GM23248 (cell line): ENCODE measurements at regions not wholly inside any gene's neighbourhood (a gene's known extent, or its start where the extent isn't known, plus 50 kb on each side); places are given as distances from the start of the nearest gene placed in this dataset.
A peak's percentile ranks its signal among the peaks of the same experiment; 100 is the strongest.

Source experiments
- DNase-seq: peaks from one replicate; pipeline ENCODE4 v3.0.0-alpha.2; 2015
- H2AFZ ChIP-seq: fragments of 200-600 bp; sonication (generic); 2 replicates; pipeline ENCODE4 v1.6.1; 2016; ENCODE audit warnings: antibody characterized with exemption
- H3F3A ChIP-seq: fragments of 200-600 bp; sonication (generic); 2 replicates; pipeline ENCODE4 v1.6.1; 2016; ENCODE audit warnings: mild to moderate bottlenecking, antibody characterized with exemption, mixed run types; ENCODE audit not compliant: insufficient read depth
- H3K27ac ChIP-seq: fragments of 200-600 bp; sonication (generic); 2 replicates; pipeline ENCODE4 v1.5.1; 2016; ENCODE audit warnings: mild to moderate bottlenecking
- H3K27me3 ChIP-seq: fragments of 200-600 bp; sonication (generic); replicated peaks from 2 replicates; pipeline ENCODE4 v1.6.1; 2016; ENCODE audit warnings: mild to moderate bottlenecking; ENCODE audit not compliant: insufficient read depth
- H3K36me3 ChIP-seq: fragments of 200-600 bp; sonication (generic); 2 replicates; pipeline ENCODE4 v1.6.1; 2016; ENCODE audit warnings: low read depth, mild to moderate bottlenecking
- H3K4me1 ChIP-seq: fragments of 200-600 bp; sonication (generic); 2 replicates; pipeline ENCODE4 v1.6.1; 2016; ENCODE audit warnings: mild to moderate bottlenecking; ENCODE audit not compliant: insufficient read depth
- H3K4me2 ChIP-seq: fragments of 200-600 bp; sonication (generic); one replicate; pipeline ENCODE4 v1.6.1; 2016; ENCODE audit warnings: mild to moderate bottlenecking; ENCODE audit not compliant: unreplicated experiment
- H3K4me3 ChIP-seq: fragments of 200-600 bp; sonication (generic); 2 replicates; pipeline ENCODE4 v1.5.1; 2016; ENCODE audit warnings: mild to moderate bottlenecking
- H3K79me2 ChIP-seq: fragments of 200-600 bp; sonication (generic); 2 replicates; pipeline ENCODE4 v1.6.1; 2016; ENCODE audit warnings: mild to moderate bottlenecking; ENCODE audit not compliant: insufficient read depth
- H3K9ac ChIP-seq: fragments of 200-600 bp; sonication (generic); 2 replicates; pipeline ENCODE4 v1.6.1; 2016; ENCODE audit warnings: mild to moderate bottlenecking
- H3K9me2 ChIP-seq: fragments of 200-600 bp; sonication (generic); 2 replicates; pipeline ENCODE4 v1.6.1; 2016; ENCODE audit warnings: mixed run types, mild to moderate bottlenecking, moderate library complexity; ENCODE audit not compliant: insufficient read depth
- H3K9me3 ChIP-seq: fragments of 200-600 bp; sonication (generic); one replicate; pipeline ENCODE4 v1.6.1; 2017; ENCODE audit warnings: low read depth
- H4K20me1 ChIP-seq: fragments of 200-600 bp; sonication (generic); 2 replicates; pipeline ENCODE4 v1.6.0; 2016; ENCODE audit not compliant: insufficient read depth
- EZH2 ChIP-seq: fragments of 200-600 bp; sonication (generic); IDR thresholded peaks from 2 replicates; pipeline ENCODE4 v1.6.1; 2018; ENCODE audit warnings: antibody characterized with exemption, mild to moderate bottlenecking; ENCODE audit not compliant: insufficient read depth, poor library complexity, severe bottlenecking
- EZH2phosphoT487 ChIP-seq: fragments of 200-600 bp; sonication (generic); IDR thresholded peaks from 2 replicates; pipeline ENCODE4 v1.6.1; 2018; ENCODE audit warnings: antibody characterized with exemption, moderate library complexity, mild to moderate bottlenecking, low read depth; ENCODE audit not compliant: insufficient read depth
- WGBS, 2 experiments: methylation state at CpG; one replicate each; pipeline ENCODE4 v1.1.6; 2015 to 2017; ENCODE audit warnings: low lambda C conversion rate in 2 of 2, low coverage in 1 of 2; ENCODE audit errors: missing lambda C conversion rate in 2 of 2; 5-methylcytosine and 5-hydroxymethylcytosine counted together
- in situ Hi-C: fragments of 300-500 bp; cut with MboI; formaldehyde crosslinking; loops from 2 replicates; pipeline ENCODE4 v1.15.0; 2020

GRCh38 chr14:58912799-58913432 lies 275.2 kb downstream of the DACT1 start:
- no peak for TF ChIP-seq EZH2phosphoT487
- no peaks in the 10 kb centered on the region for H3K9me2 ChIP-seq

GRCh38 chr14:58914279-58914855 lies 274.1 kb upstream of the DAAM1 start:
- H4K20me1 ChIP-seq, result no peaks in the 10 kb centered on the region
- H3K27me3 ChIP-seq, result no peaks in the 10 kb centered on the region
- no peaks in the 10 kb centered on the region for H3K36me3 ChIP-seq
- H2AFZ ChIP-seq, result no peak overlapping the region
- no peaks in the 10 kb centered on the region for H3K9me3 ChIP-seq
- no peak overlapping the region for H3K27ac ChIP-seq
- no peaks in the 10 kb centered on the region for H3K79me2 ChIP-seq
- WGBS, 2 experiments, result 89 to 92% methylated on average over 10 of the region's 10 CpGs
- H3K4me3 ChIP-seq, result no peak overlapping the region
- H3F3A ChIP-seq, result no peaks in the 10 kb centered on the region
- no peak overlapping the region for H3K4me2 ChIP-seq
- DNase-seq, result no peak
- no peak overlapping the region for H3K9ac ChIP-seq
- no peaks in the 10 kb centered on the region for H3K9me2 ChIP-seq
- TF ChIP-seq EZH2 (no peak), EZH2phosphoT487 (no peak)
- H3K4me1 ChIP-seq, result no peaks in the 10 kb centered on the region
- in situ Hi-C loops, result no loop called here

More at GRCh38 chr14:58912799-58913432, 275.2 kb downstream of the DACT1 start:
- no peak for DNase-seq
- Histone ChIP-seq H3K4me3 (no peak overlapping the region), H3K4me1 (0 out of 2 replicates have a peak, but pooled peaks cover 4% of the 10 kb centered on the region), H3K4me2 (no peak overlapping the region), H3K36me3 (no peaks in the 10 kb centered on the region), H3F3A (no peaks in the 10 kb centered on the region), H3K27ac (no peak overlapping the region), H4K20me1 (no peaks in the 10 kb centered on the region), H3K79me2 (no peaks in the 10 kb centered on the region), H3K9ac (no peak overlapping the region), H3K9me3 (no peaks in the 10 kb centered on the region), H2AFZ (no peak overlapping the region), H3K27me3 (no peaks in the 10 kb centered on the region)
- 97 to 99% methylated on average over 3 of the region's 3 CpGs for WGBS, 2 experiments
- in situ Hi-C loops, result no loop called here

DNA sequence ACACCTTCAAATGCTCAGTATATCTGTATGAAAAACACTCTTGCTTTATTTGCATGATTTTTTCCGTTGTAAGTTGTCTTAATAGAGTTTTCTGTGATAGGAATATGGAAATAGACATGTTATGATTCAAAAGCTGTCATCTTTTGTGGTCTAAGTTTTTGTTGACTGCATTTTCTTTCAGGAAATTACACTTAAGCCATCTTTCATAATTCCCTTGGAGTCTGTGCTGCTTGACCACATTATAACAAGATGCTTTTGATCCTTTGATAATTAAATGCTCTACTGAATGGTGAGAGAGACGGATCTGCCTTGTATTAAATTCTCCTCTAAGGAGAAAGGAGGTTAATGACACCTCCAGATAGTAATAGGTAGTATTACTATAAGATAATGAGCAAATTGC lies 272.8 kb upstream of the DAAM1 start:
- H4K20me1 ChIP-seq, result no peaks in the 10 kb centered on the region
- no peaks in the 10 kb centered on the region for H3K36me3 ChIP-seq
- H3K4me2 ChIP-seq, result no peak overlapping the region
- no peaks in the 10 kb centered on the region for H3K79me2 ChIP-seq
- in situ Hi-C loops, result no loop called here
- H3K4me3 ChIP-seq, result no peak overlapping the region
- no peak for TF ChIP-seq EZH2
- no peak for TF ChIP-seq EZH2phosphoT487
- H3K9ac ChIP-seq, result no peak overlapping the region
- WGBS, 2 experiments, result 64 to 77% methylated on average over 2 of the region's 2 CpGs
- H3K9me2 ChIP-seq, result no peaks in the 10 kb centered on the region
- no peaks in the 10 kb centered on the region for H3F3A ChIP-seq
- no peak for DNase-seq
- no peaks in the 10 kb centered on the region for H3K9me3 ChIP-seq
- no peak overlapping the region for H3K27ac ChIP-seq
- no peaks in the 10 kb centered on the region for H3K4me1 ChIP-seq
- H2AFZ ChIP-seq, result no peak overlapping the region
- no peaks in the 10 kb centered on the region for H3K27me3 ChIP-seq

- Histone ChIP-seq H3K79me2 (no peaks in the 10 kb centered on the region), H3F3A (peaks cover 7% of the 10 kb centered on the region), H3K4me2 (no peak overlapping the region), H3K36me3 (no peaks in the 10 kb centered on the region), H3K9me2 (no peaks in the 10 kb centered on the region), H3K9ac (no peak overlapping the region), H3K9me3 (no peaks in the 10 kb centered on the region), H3K4me3 (no peak overlapping the region), H3K27me3 (no peaks in the 10 kb centered on the region), H3K4me1 (0 out of 2 replicates have a peak, but pooled peaks cover 10% of the 10 kb centered on the region), H4K20me1 (no peaks in the 10 kb centered on the region), H2AFZ (no peak overlapping the region), H3K27ac (no peak overlapping the region)
- WGBS, 2 experiments, result 82 to 87% methylated on average over 6 of the region's 6 CpGs
- peak; percentile 20 for DNase-seq
- in situ Hi-C loops, result no loop called here
- TF ChIP-seq EZH2, result no peak
- no peak for TF ChIP-seq EZH2phosphoT487
Measured at GRCh38 chr14:58918066-58918738, 270.3 kb upstream of the DAAM1 start.
